Muscle layer of colon (tissue), 2 donors: ENCODE measurements at regions not wholly inside any gene's neighbourhood (a gene's known extent, or its start where the extent isn't known, plus 50 kb on each side); places are given as distances from the start of the nearest gene placed in this dataset.

Experiments used
- H3K27ac ChIP-seq: one replicate; pipeline ENCODE4 v1.7.0; 2013; ENCODE audit warnings: low read depth, mild to moderate bottlenecking, low read length, moderate library complexity
- H3K27me3 ChIP-seq, 2 donors: one replicate each; pipeline ENCODE4 v1.7.0; 2013; ENCODE audit warnings: low read length in 2 of 2, mild to moderate bottlenecking in 2 of 2; ENCODE audit not compliant: insufficient read depth in 2 of 2, control insufficient read depth in 1 of 2
- H3K36me3 ChIP-seq: one replicate; pipeline ENCODE4 v1.7.0; 2013; ENCODE audit warnings: mild to moderate bottlenecking, low read length; ENCODE audit not compliant: insufficient read depth
- H3K4me1 ChIP-seq: one replicate; pipeline ENCODE4 v1.7.0; 2013; ENCODE audit warnings: mild to moderate bottlenecking, low read length; ENCODE audit not compliant: insufficient read depth
- H3K4me3 ChIP-seq, 2 donors: one replicate each; pipeline ENCODE4 v1.7.0; 2013; ENCODE audit warnings: low read length in 2 of 2, low read depth in 1 of 2, mild to moderate bottlenecking in 1 of 2, moderate library complexity in 1 of 2
- H3K9ac ChIP-seq: one replicate; pipeline ENCODE4 v1.7.0; 2013; ENCODE audit warnings: low read length
- H3K9me3 ChIP-seq: one replicate; pipeline ENCODE4 v1.7.0; 2013; ENCODE audit warnings: mild to moderate bottlenecking, low read length
- donor health status: abdominal sarcoma.
- donor health status: Adenocarcinoma of cecum.

DNA sequence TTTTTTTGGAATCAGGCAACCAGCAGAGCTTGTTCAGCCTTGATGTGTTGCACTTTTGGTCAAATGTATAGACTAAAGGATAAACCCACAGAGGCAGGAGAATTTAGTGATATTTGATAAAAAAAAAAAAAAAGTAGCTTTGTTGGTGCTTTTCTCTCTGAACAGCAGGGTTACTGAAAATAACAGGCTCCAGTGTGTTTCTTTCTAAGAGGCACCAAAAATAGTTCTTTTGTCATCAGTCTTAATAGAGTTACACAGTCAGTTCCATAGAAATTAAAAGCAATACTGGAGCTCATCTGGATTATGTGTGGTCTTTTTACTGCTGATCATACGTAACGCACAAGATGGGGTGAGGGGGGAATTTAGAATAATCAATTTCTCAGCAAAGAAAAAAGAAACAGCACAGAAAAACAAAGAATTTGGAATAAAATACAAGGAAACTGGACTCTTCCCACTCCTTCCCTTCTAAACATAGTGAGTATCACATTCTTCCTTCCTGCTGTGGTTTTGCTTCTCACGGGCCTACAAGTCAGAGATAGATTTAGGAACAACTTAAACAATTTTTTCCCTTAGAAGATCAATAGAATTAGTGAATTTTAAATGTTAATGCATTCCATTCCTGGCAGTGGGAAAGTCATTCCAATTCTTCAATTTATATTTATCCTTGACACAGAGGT is 178.8 kb upstream of the AKR1E2 start:
- H3K9me3 ChIP-seq, result no peaks in the 10 kb centered on the region
- no peaks in the 10 kb centered on the region for H3K27me3 ChIP-seq
- H3K4me3 ChIP-seq, result no peak overlapping the region
- H3K36me3 ChIP-seq, result no peaks in the 10 kb centered on the region
- H3K9ac ChIP-seq, result no peak overlapping the region
- no peaks in the 10 kb centered on the region for H3K4me1 ChIP-seq
- no peak overlapping the region for H3K27ac ChIP-seq

DNA sequence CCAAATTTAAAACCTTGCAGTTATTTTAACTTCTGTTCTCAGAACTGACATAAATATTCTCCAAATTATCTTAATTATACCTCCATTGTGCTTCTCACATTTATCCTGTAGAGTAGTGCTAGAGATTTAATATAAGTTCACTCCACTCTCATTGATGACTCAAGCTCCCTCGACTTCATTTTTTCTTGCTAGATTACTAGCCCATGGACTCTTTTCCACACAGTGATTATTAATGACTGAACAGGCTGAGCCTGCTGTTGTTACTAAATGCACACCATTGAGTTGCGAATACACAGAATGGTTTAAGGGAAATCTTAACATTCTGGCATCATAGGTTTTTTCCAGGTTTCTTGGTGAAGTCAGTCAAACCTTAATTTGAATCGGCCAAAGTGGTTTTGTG is 179.5 kb upstream of the AKR1E2 start:
- H3K4me1 ChIP-seq, result no peaks in the 10 kb centered on the region
- H3K9me3 ChIP-seq, result no peaks in the 10 kb centered on the region
- H3K27ac ChIP-seq, result no peak overlapping the region
- no peak overlapping the region for H3K4me3 ChIP-seq
- H3K36me3 ChIP-seq, result no peaks in the 10 kb centered on the region
- H3K27me3 ChIP-seq, result no peaks in the 10 kb centered on the region
- no peak overlapping the region for H3K9ac ChIP-seq

DNA sequence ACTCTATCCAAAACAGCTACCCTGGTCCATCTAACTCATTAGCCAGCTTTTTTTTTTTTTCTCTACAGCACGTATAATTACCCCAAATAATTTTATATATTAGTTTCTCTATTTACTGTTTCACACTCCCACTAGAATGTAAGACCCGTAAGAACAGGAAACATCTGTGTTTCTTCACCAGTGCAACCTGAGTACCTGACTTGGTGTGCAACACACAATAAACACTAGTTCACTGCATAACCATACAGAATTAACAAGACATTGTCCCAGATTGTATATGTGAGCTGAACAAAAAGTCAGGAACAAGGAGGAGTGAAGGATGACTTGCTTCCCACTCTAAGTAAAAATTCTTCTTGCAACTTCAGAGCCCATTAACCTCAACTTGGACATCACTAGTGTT is 180.2 kb upstream of the AKR1E2 start:
- no peak overlapping the region for H3K4me3 ChIP-seq
- no peaks in the 10 kb centered on the region for H3K36me3 ChIP-seq
- no peak overlapping the region for H3K27ac ChIP-seq
- H3K9me3 ChIP-seq, result no peaks in the 10 kb centered on the region
- H3K4me1 ChIP-seq, result no peaks in the 10 kb centered on the region
- H3K9ac ChIP-seq, result no peak overlapping the region
- no peaks in the 10 kb centered on the region for H3K27me3 ChIP-seq

DNA sequence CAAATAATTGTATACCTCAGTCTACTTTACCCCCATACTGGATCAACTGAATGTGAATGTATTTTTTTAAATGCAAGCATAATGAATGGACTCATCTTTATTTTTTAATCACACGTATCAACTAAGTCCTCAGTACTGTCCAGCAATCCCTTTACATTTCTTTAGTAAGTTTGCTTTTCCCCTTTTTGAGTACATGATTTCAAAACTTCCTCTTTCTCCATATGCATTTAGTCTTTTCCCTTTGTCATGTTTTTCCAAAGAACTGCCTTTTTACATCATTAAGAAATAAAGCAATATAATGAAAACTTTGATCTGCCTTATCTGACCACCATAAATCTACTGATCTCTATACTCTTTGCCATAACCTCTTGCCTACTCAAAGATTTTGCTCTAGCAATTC is 182.5 kb upstream of the AKR1E2 start:
- no peaks in the 10 kb centered on the region for H3K36me3 ChIP-seq
- no peak overlapping the region for H3K27ac ChIP-seq
- H3K9ac ChIP-seq, result no peak overlapping the region
- no peaks in the 10 kb centered on the region for H3K27me3 ChIP-seq
- no peak overlapping the region for H3K4me3 ChIP-seq
- no peaks in the 10 kb centered on the region for H3K9me3 ChIP-seq
- peaks cover 10% of the 10 kb centered on the region for H3K4me1 ChIP-seq

DNA sequence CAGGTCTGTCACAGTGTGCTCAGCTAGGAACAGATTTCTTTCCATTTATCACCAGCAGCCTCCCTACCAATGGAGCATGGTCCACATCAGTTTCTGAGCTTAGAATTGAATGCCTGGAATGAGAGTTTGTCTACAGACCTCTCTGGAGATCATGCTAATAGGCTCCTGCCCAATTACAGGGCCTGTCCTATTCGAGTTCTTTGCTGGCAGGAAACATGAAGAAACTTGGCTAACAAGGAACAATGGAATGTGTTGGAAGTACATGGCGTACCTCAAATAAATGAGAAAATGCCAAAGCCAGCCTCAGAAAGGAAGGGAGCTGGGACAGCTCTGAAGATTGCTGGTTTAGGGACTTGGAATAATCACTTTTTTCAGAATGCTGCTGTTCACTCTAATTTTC is 186.0 kb upstream of the AKR1E2 start:
- Histone ChIP-seq H3K36me3 (no peaks in the 10 kb centered on the region), H3K9ac (no peak overlapping the region), H3K27me3 (no peaks in the 10 kb centered on the region), H3K4me1 (peaks cover 10% of the 10 kb centered on the region), H3K4me3 (no peak overlapping the region), H3K27ac (no peak overlapping the region), H3K9me3 (no peaks in the 10 kb centered on the region)

DNA sequence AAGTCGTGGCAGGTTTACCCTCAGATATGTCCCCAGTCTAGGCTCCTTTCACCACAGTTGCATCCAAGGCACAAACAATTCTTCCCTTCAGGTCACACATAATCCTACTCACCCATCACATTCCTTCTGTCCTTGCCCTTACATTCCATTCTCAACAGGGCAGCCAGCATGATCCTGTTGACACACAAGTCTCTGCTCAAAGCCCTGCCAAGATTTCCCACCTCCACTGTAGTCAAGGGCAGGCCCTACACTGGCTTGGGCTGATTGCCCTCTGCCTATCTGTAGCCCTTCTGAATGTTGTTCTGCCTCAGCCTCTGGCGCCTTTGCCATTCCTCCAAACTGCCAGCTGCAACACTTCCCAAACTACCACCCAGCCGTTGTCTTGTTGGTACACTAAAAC is 187.9 kb upstream of the AKR1E2 start:
- H3K4me3 ChIP-seq, result no peak overlapping the region
- no peak overlapping the region for H3K9ac ChIP-seq
- H3K4me1 ChIP-seq, result peaks cover 10% of the 10 kb centered on the region
- H3K27me3 ChIP-seq, result no peaks in the 10 kb centered on the region
- no peaks in the 10 kb centered on the region for H3K36me3 ChIP-seq
- H3K27ac ChIP-seq, result no peak overlapping the region
- H3K9me3 ChIP-seq, result no peaks in the 10 kb centered on the region

DNA sequence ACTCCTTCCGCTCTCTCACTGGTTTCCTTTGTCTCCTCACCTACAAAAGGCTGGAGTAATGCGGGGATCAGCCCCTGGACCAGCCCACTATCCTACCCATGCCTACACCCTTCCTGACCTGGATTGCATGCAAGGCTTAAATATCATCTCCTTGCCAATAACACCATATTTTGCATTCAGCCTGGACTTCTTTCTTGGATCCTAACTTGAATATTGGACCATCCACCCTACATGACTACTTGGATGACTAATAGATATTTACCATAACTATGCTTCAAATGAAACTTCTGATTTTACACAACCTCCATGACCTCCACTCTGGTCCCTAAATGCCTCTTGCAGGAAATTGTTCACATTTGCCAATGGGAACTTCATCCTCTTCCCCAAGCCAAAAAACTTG is 188.3 kb upstream of the AKR1E2 start:
- H3K27ac ChIP-seq, result no peak overlapping the region
- no peaks in the 10 kb centered on the region for H3K9me3 ChIP-seq
- no peak overlapping the region for H3K9ac ChIP-seq
- H3K4me3 ChIP-seq, result no peak overlapping the region
- H3K4me1 ChIP-seq, result peaks cover 10% of the 10 kb centered on the region
- no peaks in the 10 kb centered on the region for H3K36me3 ChIP-seq
- H3K27me3 ChIP-seq, result no peaks in the 10 kb centered on the region

DNA sequence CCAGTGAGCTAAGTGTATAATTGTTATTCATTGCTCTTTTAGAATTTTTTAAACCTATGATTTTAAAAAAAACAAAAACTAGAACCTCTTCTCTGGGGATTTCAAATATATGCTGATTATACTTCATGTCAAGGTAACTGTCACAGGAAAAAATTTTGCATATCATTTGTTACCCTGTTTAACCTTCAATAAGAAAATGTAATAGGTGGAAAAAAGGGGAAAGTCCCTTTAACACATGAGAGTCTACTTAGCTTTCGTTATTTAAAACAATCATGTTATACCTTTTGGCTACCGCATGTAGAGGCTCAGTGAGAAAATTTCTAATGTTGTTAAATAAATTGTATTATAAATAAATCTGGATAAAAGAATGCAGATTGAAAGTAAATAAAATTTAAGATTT is 190.1 kb upstream of the AKR1E2 start:
- H3K4me3 ChIP-seq, result no peak overlapping the region
- no peak overlapping the region for H3K9ac ChIP-seq
- H3K36me3 ChIP-seq, result no peaks in the 10 kb centered on the region
- H3K4me1 ChIP-seq, result peaks cover 10% of the 10 kb centered on the region
- no peaks in the 10 kb centered on the region for H3K27me3 ChIP-seq
- H3K27ac ChIP-seq, result no peak overlapping the region
- H3K9me3 ChIP-seq, result no peaks in the 10 kb centered on the region

DNA sequence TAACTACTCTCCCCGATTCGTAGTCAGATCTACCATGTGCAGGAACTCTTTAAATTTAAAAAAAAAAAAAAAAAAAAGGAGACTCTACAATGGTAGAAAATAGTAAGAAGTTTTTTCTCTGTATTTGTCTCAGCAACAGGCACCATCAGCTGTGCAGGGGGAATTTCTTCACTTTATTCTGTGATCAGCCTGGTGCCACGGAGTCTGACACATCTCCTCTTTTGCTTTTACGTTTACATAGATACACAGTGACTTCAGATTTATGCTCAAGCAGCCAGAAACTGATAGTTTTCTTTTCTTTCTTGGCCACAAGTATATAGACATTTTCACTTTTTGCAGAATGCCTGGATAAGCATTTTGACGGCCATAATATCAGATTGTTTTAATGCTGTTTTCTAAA is 190.6 kb upstream of the AKR1E2 start:
- Histone ChIP-seq H3K9me3 (no peaks in the 10 kb centered on the region), H3K9ac (no peak overlapping the region), H3K27me3 (no peaks in the 10 kb centered on the region), H3K27ac (no peak overlapping the region), H3K4me3 (no peak overlapping the region), H3K36me3 (no peaks in the 10 kb centered on the region), H3K4me1 (peaks cover 9% of the 10 kb centered on the region)

DNA sequence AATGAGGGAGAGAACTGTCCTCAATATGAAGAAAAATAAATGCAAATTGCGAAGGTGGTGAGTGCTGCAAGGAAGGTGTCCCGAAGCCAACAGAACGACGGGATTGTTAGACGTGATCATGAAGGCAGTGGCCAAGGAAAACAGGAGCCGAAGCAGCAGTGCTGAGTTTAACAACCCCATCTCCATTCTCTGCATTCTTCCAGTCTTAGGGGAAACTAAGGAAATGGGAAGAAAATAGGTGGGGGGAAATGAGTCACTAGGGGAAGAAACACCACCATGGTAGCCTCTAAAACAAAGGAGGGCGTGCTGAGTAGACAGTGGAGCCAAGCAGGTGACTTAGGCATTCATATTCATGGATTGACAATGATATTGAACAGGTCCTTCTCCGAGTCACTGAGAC is 192.2 kb upstream of the AKR1E2 start:
- Histone ChIP-seq H3K36me3 (no peaks in the 10 kb centered on the region), H3K4me1 (no peaks in the 10 kb centered on the region), H3K4me3 (no peak overlapping the region), H3K27ac (no peak overlapping the region), H3K9me3 (no peaks in the 10 kb centered on the region), H3K9ac (no peak overlapping the region), H3K27me3 (no peaks in the 10 kb centered on the region)

DNA sequence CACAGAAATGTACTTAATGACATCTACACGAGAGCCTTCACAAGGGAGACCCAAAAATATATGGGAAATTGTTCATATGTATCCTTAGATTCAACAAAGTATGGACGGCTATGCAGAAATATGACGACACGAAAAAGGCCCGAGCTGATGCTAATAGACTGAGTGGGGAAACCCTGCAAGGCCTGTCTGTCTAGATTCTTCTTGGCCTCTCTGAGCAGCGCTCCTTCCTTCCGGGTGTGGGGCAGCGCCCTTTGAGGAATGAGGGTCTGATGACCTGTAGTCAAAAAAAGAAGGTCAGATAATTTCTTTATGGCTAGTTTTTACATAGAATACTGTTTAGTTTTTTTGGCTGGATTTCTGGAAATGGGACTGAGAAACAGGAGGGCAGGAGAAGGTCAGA is 192.8 kb upstream of the AKR1E2 start:
- no peak overlapping the region for H3K27ac ChIP-seq
- no peak overlapping the region for H3K9ac ChIP-seq

DNA sequence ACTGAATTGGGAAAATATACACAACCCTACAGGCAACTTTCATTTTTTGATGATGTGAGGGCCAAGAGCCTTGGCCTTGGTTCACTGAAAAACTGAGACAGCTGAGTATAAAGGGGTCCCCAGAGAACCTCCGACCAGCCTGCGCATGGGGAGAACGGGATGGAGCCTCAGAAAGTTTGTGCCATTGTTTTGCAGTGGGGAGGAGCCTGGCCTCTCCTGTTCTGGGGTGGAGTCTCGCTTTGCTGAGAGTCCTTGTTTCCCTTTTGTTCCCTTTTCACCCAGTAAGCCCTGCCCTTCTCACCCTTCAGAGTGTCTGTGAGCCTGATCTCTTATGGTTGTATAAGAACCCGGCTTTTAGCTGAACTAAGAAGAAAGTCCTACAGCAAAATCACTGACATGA is 193.2 kb upstream of the AKR1E2 start:
- Histone ChIP-seq H3K9me3 (no peaks in the 10 kb centered on the region), H3K36me3 (no peaks in the 10 kb centered on the region), H3K9ac (no peak overlapping the region), H3K27me3 (no peaks in the 10 kb centered on the region), H3K27ac (no peak overlapping the region), H3K4me1 (no peaks in the 10 kb centered on the region), H3K4me3 (no peak overlapping the region)

More for the DNA sequence above, 192.8 kb upstream of the AKR1E2 start:
- no peaks in the 10 kb centered on the region for H3K9me3 ChIP-seq
- no peaks in the 10 kb centered on the region for H3K27me3 ChIP-seq
- no peaks in the 10 kb centered on the region for H3K36me3 ChIP-seq
- H3K4me3 ChIP-seq, result no peak overlapping the region
- no peaks in the 10 kb centered on the region for H3K4me1 ChIP-seq
